OCI-LY3 (cell line): ENCODE measurements at regions not wholly inside any gene's neighbourhood (a gene's known extent, or its start where the extent isn't known, plus 50 kb on each side); places are given as distances from the start of the nearest gene placed in this dataset.

Experiments
- H2AFZ ChIP-seq: fragments of 200-600, 300-600 bp; shearing (Covaris generic); 2 replicates; pipeline ENCODE4 v1.6.0; 2014; ENCODE audit warnings: antibody characterized with exemption, low read depth, low read length
- H3K27ac ChIP-seq: fragments of 200-600, 300-600 bp; sonication (generic); 2 replicates; pipeline ENCODE4 v1.5.1; 2014; ENCODE audit warnings: mild to moderate bottlenecking, low read length, moderate library complexity, mixed read lengths
- H3K27me3 ChIP-seq: fragments of 200-600, 300-600 bp; sonication (generic); 2 replicates; pipeline ENCODE4 v1.6.1; 2014; ENCODE audit warnings: low read depth, low read length, mixed read lengths
- H3K36me3 ChIP-seq: fragments of 200-600, 300-600 bp; sonication (generic); replicated peaks from 2 replicates; pipeline ENCODE3; 2014; ENCODE audit warnings: low read depth, low read length, mixed read lengths
- H3K4me1 ChIP-seq: fragments of 300-600, 200-600 bp; sonication (generic); 2 replicates; pipeline ENCODE4 v1.6.1; 2014; ENCODE audit warnings: low read length, mixed read lengths
- H3K4me2 ChIP-seq: fragments of 200-600, 300-600 bp; sonication (generic); 2 replicates; pipeline ENCODE4 v1.6.1; 2014; ENCODE audit warnings: low read length, mixed read lengths
- H3K4me3 ChIP-seq: fragments of 300-600, 200-600 bp; sonication (generic); 2 replicates; pipeline ENCODE4 v1.5.1; 2014; ENCODE audit warnings: antibody characterized with exemption, mild to moderate bottlenecking, low read length, moderate library complexity
- H3K79me2 ChIP-seq: fragments of 300-600, 200-600 bp; shearing (Covaris generic); 2 replicates; pipeline ENCODE4 v1.6.1; 2014; ENCODE audit warnings: mild to moderate bottlenecking, low read length, mixed read lengths
- H3K9ac ChIP-seq: fragments of 300-600, 200-600 bp; shearing (Covaris generic); 2 replicates; pipeline ENCODE4 v1.6.0; 2014; ENCODE audit warnings: mild to moderate bottlenecking, low read length, moderate library complexity
- H3K9me3 ChIP-seq: fragments of 200-600, 300-600 bp; shearing (Covaris generic); 2 replicates; pipeline ENCODE4 v1.6.1; 2014; ENCODE audit warnings: low read length, mixed read lengths; ENCODE audit not compliant: insufficient read depth
- H4K20me1 ChIP-seq: fragments of 200-600, 300-600 bp; sonication (generic); 2 replicates; pipeline ENCODE4 v1.6.1; 2016; ENCODE audit warnings: low read length, mixed read lengths; ENCODE audit not compliant: insufficient read depth
- CTCF ChIP-seq: fragments of 200-600, 300-600 bp; sonication (generic); IDR thresholded peaks from 2 replicates; pipeline ENCODE4 v1.5.1; 2014; ENCODE audit warnings: antibody characterized with exemption, low read length, low read depth
- EZH2phosphoT487 ChIP-seq: fragments of 200-600 bp; shearing (Covaris generic); IDR thresholded peaks from 2 replicates; pipeline ENCODE4 v1.6.1; 2018; ENCODE audit warnings: antibody characterized with exemption, mixed run types, low read depth

GRCh38 chr4:1491328-1492141 is 85.3 kb upstream of the NKX1-1 start:
- TF ChIP-seq CTCF (no peak), EZH2phosphoT487 (no peak)
- H3K9ac ChIP-seq, result no peak overlapping the region

GRCh38 chr4:1490654-1491327 is 84.5 kb upstream of the NKX1-1 start:
- Histone ChIP-seq H2AFZ (no peak overlapping the region), H4K20me1 (no peaks in the 10 kb centered on the region), H3K36me3 (no peaks in the 10 kb centered on the region), H3K9ac (no peak overlapping the region), H3K9me3 (no peaks in the 10 kb centered on the region), H3K79me2 (no peaks in the 10 kb centered on the region), H3K4me3 (no peak overlapping the region), H3K27me3 (no peaks in the 10 kb centered on the region), H3K4me2 (no peak overlapping the region), H3K27ac (no peak overlapping the region), H3K4me1 (no peaks in the 10 kb centered on the region)
- TF ChIP-seq EZH2phosphoT487 (no peak), CTCF (no peak)

More at GRCh38 chr4:1491328-1492141, 85.3 kb upstream of the NKX1-1 start:
- Histone ChIP-seq H3K4me3 (no peak overlapping the region), H3K9me3 (no peaks in the 10 kb centered on the region), H3K27ac (no peak overlapping the region), H4K20me1 (no peaks in the 10 kb centered on the region), H3K36me3 (no peaks in the 10 kb centered on the region), H3K4me2 (no peak overlapping the region), H3K4me1 (no peaks in the 10 kb centered on the region), H2AFZ (no peak overlapping the region), H3K79me2 (no peaks in the 10 kb centered on the region), H3K27me3 (no peaks in the 10 kb centered on the region)

- no peaks in the 10 kb centered on the region for H3K27me3 ChIP-seq
- H3K9me3 ChIP-seq, result 0 out of 2 replicates have a peak, but pooled peaks cover 4% of the 10 kb centered on the region
- H2AFZ ChIP-seq, result no peak overlapping the region
- H3K9ac ChIP-seq, result no peak overlapping the region
- TF ChIP-seq EZH2phosphoT487 (no peak), CTCF (no peak)
- H3K4me3 ChIP-seq, result no peak overlapping the region
- no peak overlapping the region for H3K4me2 ChIP-seq
- H3K36me3 ChIP-seq, result no peaks in the 10 kb centered on the region
- H3K27ac ChIP-seq, result no peak overlapping the region
- no peaks in the 10 kb centered on the region for H3K4me1 ChIP-seq
- no peaks in the 10 kb centered on the region for H4K20me1 ChIP-seq
- no peaks in the 10 kb centered on the region for H3K79me2 ChIP-seq
These were observed 83.9 kb upstream of the NKX1-1 start for GRCh38 chr4:1490011-1490653.

- no peak overlapping the region for H2AFZ ChIP-seq
- H3K27me3 ChIP-seq, result no peaks in the 10 kb centered on the region
These were observed 83.4 kb upstream of the NKX1-1 start for GRCh38 chr4:1489639-1489995.

More at GRCh38 chr4:1489639-1489995, 83.4 kb upstream of the NKX1-1 start:
- Histone ChIP-seq H4K20me1 (no peaks in the 10 kb centered on the region), H3K79me2 (no peaks in the 10 kb centered on the region), H3K4me2 (no peak overlapping the region), H3K4me3 (no peak overlapping the region), H3K4me1 (no peaks in the 10 kb centered on the region), H3K9ac (no peak overlapping the region), H3K27ac (no peak overlapping the region), H3K9me3 (0 out of 2 replicates have a peak, but pooled peaks cover 4% of the 10 kb centered on the region), H3K36me3 (no peaks in the 10 kb centered on the region)
- TF ChIP-seq EZH2phosphoT487 (no peak), CTCF (no peak)
